HG03139 (cell line): ENCODE measurements at regions not wholly inside any gene's neighbourhood (a gene's known extent, or its start where the extent isn't known, plus 50 kb on each side); places are given as distances from the start of the nearest gene placed in this dataset.
"Not testable (repeated sequence)": the region's sequence is repeated elsewhere in the genome, so short reads cannot be mapped to it uniquely, and the experiment has no call there.

ENCODE experiments used
- ATAC-seq: cut with Tn5 transposase; IDR thresholded peaks from one replicate; pipeline ENCODE4 v1.9.1; 2021; ENCODE audit not compliant: unreplicated experiment

- no peak for ATAC-seq
These were observed 1004.1 kb upstream of the EDIL3 start for GRCh38 chr5:85388770-85389169.

GRCh38 chr5:85392309-85392708 lies 1007.6 kb upstream of the EDIL3 start:
- ATAC-seq: not testable (repeated sequence)

- ATAC-seq: no peak
These were observed 1010.8 kb upstream of the EDIL3 start for GRCh38 chr5:85395526-85395925.

GRCh38 chr5:85397451-85397850 lies 1012.8 kb upstream of the EDIL3 start:
- ATAC-seq: no peak

GRCh38 chr5:85428426-85428934 lies 1043.8 kb upstream of the EDIL3 start:
- no peak for ATAC-seq

GRCh38 chr5:85431726-85432125 lies 1047.0 kb upstream of the EDIL3 start:
- ATAC-seq: not testable (repeated sequence)

- ATAC-seq: no peak
These were observed 1056.5 kb upstream of the EDIL3 start for GRCh38 chr5:85441156-85441555.

- ATAC-seq: no peak
These were observed 1057.2 kb upstream of the EDIL3 start for GRCh38 chr5:85441853-85442252.

GRCh38 chr5:85452322-85453025 lies 1067.8 kb upstream of the EDIL3 start:
- no peak for ATAC-seq

- ATAC-seq: no peak
These were observed 1068.3 kb upstream of the EDIL3 start for GRCh38 chr5:85453026-85453349.

GRCh38 chr5:85458319-85458718 lies 1073.6 kb upstream of the EDIL3 start:
- ATAC-seq: no peak

- ATAC-seq: no peak
These were observed 1078.3 kb upstream of the EDIL3 start for GRCh38 chr5:85462957-85463356.

- ATAC-seq: no peak
These were observed 1081.7 kb upstream of the EDIL3 start for GRCh38 chr5:85466423-85466822.

GRCh38 chr5:85472749-85473148 lies 1088.1 kb upstream of the EDIL3 start:
- no peak for ATAC-seq

- not testable (repeated sequence) for ATAC-seq
These were observed 1090.5 kb upstream of the EDIL3 start for GRCh38 chr5:85475151-85475550.

GRCh38 chr5:85476617-85477016 lies 1091.9 kb upstream of the EDIL3 start:
- no peak for ATAC-seq

- ATAC-seq: no peak
These were observed 1095.2 kb upstream of the EDIL3 start for GRCh38 chr5:85479849-85480248.

- ATAC-seq: no peak
These were observed 1100.4 kb upstream of the EDIL3 start for GRCh38 chr5:85484982-85485574.

- ATAC-seq: no peak
These were observed 1103.6 kb upstream of the EDIL3 start for GRCh38 chr5:85488295-85488694.

- ATAC-seq: no peak
These were observed 1116.2 kb upstream of the EDIL3 start for GRCh38 chr5:85500869-85501268.

GRCh38 chr5:85512896-85513295 lies 1104.8 kb upstream of the COX7C start:
- no peak for ATAC-seq

- no peak for ATAC-seq
These were observed 1102.2 kb upstream of the COX7C start for GRCh38 chr5:85515588-85515987.

GRCh38 chr5:85517386-85517785 lies 1100.4 kb upstream of the COX7C start:
- ATAC-seq: no peak
